K562 (cell line): ENCODE measurements at regions not wholly inside any gene's neighbourhood (a gene's known extent, or its start where the extent isn't known, plus 50 kb on each side); places are given as distances from the start of the nearest gene placed in this dataset.

Experiments
- ATAC-seq: fragments of 200-7000 bp; cut with Tn5 transposase; 3 replicates; pipeline ENCODE4 v1.9.1; 2020; ENCODE audit warnings: moderate library complexity
- BruUV-seq: library from RNA; stranded (reverse); fragments of 400-500 nt; replicated peaks from 2 replicates; lab custom pipeline; 2021; lab: Mats Ljungman, UMichigan
- CTCF ChIA-PET: fragments of 300-600 bp; formaldehyde crosslinking; extraction: SDS; loops from one replicate; lab custom pipeline; 2021; ENCODE audit warnings: low intra/inter-chr PET ratio; lab: Yijun Ruan, JAX
- POLR2A ChIA-PET: fragments of 300-600, 350-650 bp; sonication (Branson Sonifier 250); formaldehyde crosslinking; extraction: SDS; loops from one replicate; lab custom pipeline; 2021; ENCODE audit warnings: antibody characterized with exemption, inconsistent platforms; lab: Yijun Ruan, JAX
- DNase-seq, 4 experiments: peaks; one replicate each; pipeline versions ENCODE4 v3.0.0 to v3.0.0-alpha.2; 2011 to 2018; ENCODE audit warnings: low spot score in 3 of 4, mixed read lengths in 3 of 4; ENCODE audit errors: extremely low read depth in 1 of 4
- FAIRE-seq: peaks from 2 replicates; lab custom pipeline; 2011; peaks lifted over from hg19 to GRCh38; lab: Jason Lieb, UNC
- H2AFZ ChIP-seq: 2 replicates; pipeline ENCODE4 v1.6.0; 2011; ENCODE audit warnings: low read depth, low read length, control low read depth, inconsistent platforms
- H3K27ac ChIP-seq: fragments of 200-600 bp; 3 replicates; pipeline ENCODE4 v1.8.0; 2011; ENCODE audit warnings: low read depth, mild to moderate bottlenecking, control low read depth, inconsistent platforms, low read length, moderate library complexity, mixed read lengths; ENCODE audit errors: extremely low read depth
- H3K27me3 ChIP-seq, 2 experiments: fragments of 300-600 bp in 1 of 2; 2 replicates in 1 of 2; 3 replicates in 1 of 2; pipeline versions ENCODE4 v1.6.0 to v1.8.0; 2011; ENCODE audit warnings: inconsistent platforms in 2 of 2, low read length in 2 of 2, mild to moderate bottlenecking in 1 of 2, mixed read lengths in 1 of 2, moderate library complexity in 1 of 2; ENCODE audit not compliant: control insufficient read depth in 2 of 2, insufficient read depth in 2 of 2
- H3K36me3 ChIP-seq: fragments of 300-600 bp; 3 replicates; pipeline ENCODE4 v1.8.0; 2011; ENCODE audit warnings: mild to moderate bottlenecking, low read length, inconsistent platforms; ENCODE audit not compliant: control insufficient read depth, insufficient read depth
- H3K4me1 ChIP-seq, 2 experiments: fragments of 200-600 bp in 1 of 2; replicated peaks in 1 of 2; 2 replicates in 1 of 2; 3 replicates in 1 of 2; pipeline versions ENCODE4 v1.5.1 to v1.8.0; 2011; ENCODE audit warnings: inconsistent platforms in 2 of 2, low read length in 2 of 2, mild to moderate bottlenecking in 1 of 2, mixed read lengths in 1 of 2, moderate library complexity in 1 of 2; ENCODE audit not compliant: control insufficient read depth in 2 of 2, insufficient read depth in 2 of 2
- H3K4me2 ChIP-seq: 2 replicates; pipeline ENCODE4 v1.6.1; 2011; ENCODE audit warnings: low read length, control low read depth, inconsistent platforms, mixed read lengths; ENCODE audit not compliant: insufficient read depth
- H3K4me3 ChIP-seq: fragments of 200-600 bp; sonication (generic), shearing (Covaris generic); 2 replicates; pipeline ENCODE4 v1.5.1; 2016; ENCODE audit warnings: control low read depth, inconsistent platforms
- H3K79me2 ChIP-seq: fragments of 200-600 bp; 3 replicates; pipeline ENCODE4 v1.8.0; 2011; ENCODE audit warnings: low read length, inconsistent platforms; ENCODE audit not compliant: control insufficient read depth, insufficient read depth
- H3K9ac ChIP-seq, 2 experiments: 2 replicates each; pipeline versions ENCODE4 v1.6.0 to v1.6.1; 2011; ENCODE audit warnings: low read depth in 2 of 2, low read length in 2 of 2, control low read depth in 1 of 2, inconsistent platforms in 1 of 2, mild to moderate bottlenecking in 1 of 2, mixed read lengths in 1 of 2; ENCODE audit not compliant: insufficient read depth in 1 of 2
- H3K9me1 ChIP-seq: one replicate; pipeline ENCODE4 v1.6.0; 2011; ENCODE audit warnings: inconsistent platforms, mild to moderate bottlenecking, low read length, moderate library complexity; ENCODE audit not compliant: control insufficient read depth, insufficient read depth
- H3K9me3 ChIP-seq: replicated peaks from 2 replicates; pipeline ENCODE4 v1.5.1; 2011; ENCODE audit warnings: low read depth, low read length, inconsistent platforms; ENCODE audit not compliant: control insufficient read depth, insufficient read depth
- H4K20me1 ChIP-seq: replicated peaks from 2 replicates; pipeline ENCODE4 v1.6.1; 2011; ENCODE audit warnings: low read length, inconsistent platforms, mixed read lengths; ENCODE audit not compliant: control insufficient read depth, insufficient read depth
- BCOR ChIP-seq: fragments of 450-650 bp; IDR thresholded peaks from 2 replicates; pipeline ENCODE4 v1.6.1; 2016
- MYC ChIP-seq, 2 experiments: fragments of 250-450 bp in 1 of 2; sonication (Bioruptor Pico) in 1 of 2; IDR thresholded peaks; 2 replicates each; pipeline versions ENCODE4 v1.5.1 to v1.6.1; 2012 to 2021; ENCODE audit warnings: low read depth in 2 of 2, borderline replicate concordance in 1 of 2, improper control_type of control experiment in 1 of 2, low read length in 1 of 2, mild to moderate bottlenecking in 1 of 2, moderate library complexity in 1 of 2
- PHF21A ChIP-seq: fragments of 450-650 bp; IDR thresholded peaks from 2 replicates; pipeline ENCODE4 v1.6.1; 2017; ENCODE audit warnings: low read depth, borderline replicate concordance
- PTRF ChIP-seq: fragments of 450-650 bp; IDR thresholded peaks from 2 replicates; pipeline ENCODE4 v1.6.1; 2016; ENCODE audit warnings: mild to moderate bottlenecking, missing genetic modification characterization, missing compliant biosample characterization
- RBM39 ChIP-seq: fragments of 200-400 bp; formaldehyde crosslinking; optimal IDR thresholded peaks from 2 replicates; pipeline ENCODE3; 2018; ENCODE audit warnings: low read depth, low read length
- SIN3A ChIP-seq, 2 experiments: fragments of 150-350 bp in 1 of 2; IDR thresholded peaks; 2 replicates each; pipeline ENCODE4 v1.6.1; 2011 to 2016; ENCODE audit warnings: borderline replicate concordance in 2 of 2, low read depth in 2 of 2, low read length in 2 of 2, mild to moderate bottlenecking in 2 of 2, moderate library complexity in 2 of 2; ENCODE audit not compliant: control insufficient read depth in 1 of 2
- SMARCA5 ChIP-seq: fragments of 450-650 bp; IDR thresholded peaks from 2 replicates; pipeline ENCODE4 v1.6.1; 2016
- U2AF2 ChIP-seq: fragments of 200-400 bp; formaldehyde crosslinking; optimal IDR thresholded peaks from 2 replicates; pipeline ENCODE3; 2017; ENCODE audit warnings: low read depth, mild to moderate bottlenecking, low read length
- WGBS: fragments of 100-300 bp; shearing (Covaris generic); methylation state at CpG from one replicate; pipeline ENCODE4 v1.1.6; 2016; ENCODE audit warnings: low coverage, mixed read lengths; ENCODE audit not compliant: insufficient coverage; ENCODE audit errors: missing lambda C conversion rate; 5-methylcytosine and 5-hydroxymethylcytosine counted together
- in situ Hi-C: fragments of 300-500 bp; cut with MboI; formaldehyde crosslinking; loops from 4 replicates; pipeline ENCODE4 v1.15.0; 2018; ENCODE audit warnings: inconsistent platforms, mixed read lengths
- intact Hi-C: fragments of 100-400 bp; cut with micrococcal nuclease; formaldehyde crosslinking; loops from 2 replicates; pipeline ENCODE4 v1.14.2; 2022

- FAIRE-seq (no peak), DNase-seq (no peak), ATAC-seq (no peak)
- H3K4me3 ChIP-seq, result no peak overlapping the region
- intact Hi-C loops, result no loop called here
- WGBS, result 0% methylated on average over 4 of the region's 4 CpGs
- 0 out of 2 replicates have a peak, but pooled peaks cover 1% of the 10 kb centered on the region for H3K9me3 ChIP-seq
- no peaks in the 10 kb centered on the region for H3K36me3 ChIP-seq
- no peaks in the 10 kb centered on the region for H3K9me1 ChIP-seq
- H3K4me2 ChIP-seq, result no peak overlapping the region
- in situ Hi-C loops, result no loop called here
- H2AFZ ChIP-seq, result no peak overlapping the region
- H3K9ac ChIP-seq, result no peak overlapping the region
- CTCF ChIA-PET, result no interaction called here
- POLR2A ChIA-PET, result no interaction called here
- H3K27ac ChIP-seq, result no peak overlapping the region
- H3K4me1 ChIP-seq, result no peaks in the 10 kb centered on the region
- H3K27me3 ChIP-seq, result no peaks in the 10 kb centered on the region
- no peaks in the 10 kb centered on the region for H3K79me2 ChIP-seq
- TF ChIP-seq BCOR (no peak), PTRF (tag) (no peak), U2AF2 (no peak), SIN3A (IDR thresholded peaks at IDR 0.05; ENCODE audit: borderline replicate concordance in 2 of 2, control insufficient read depth in 1 of 2, low read depth in 2 of 2, low read length in 2 of 2) (no peak), MYC (IDR thresholded peaks at IDR 0.05; ENCODE audit: low read depth, low read length) (no peak), MYC (CRISPR knock-in tag; IDR thresholded peaks at IDR 0.05; ENCODE audit: borderline replicate concordance, low read depth) (no peak), RBM39 (no peak), PHF21A (no peak), SMARCA5 (no peak)
- no TSS peak for BruUV-seq
- no peaks in the 10 kb centered on the region for H4K20me1 ChIP-seq
Observed at GRCh38 chr11:103566116-103566515, 456.9 kb downstream of the DYNC2H1 start.
